ENCODE measurements at regions not wholly inside any gene's neighbourhood (a gene's known extent, or its start where the extent isn't known, plus 50 kb on each side); places are given as distances from the start of the nearest gene placed in this dataset.

DNA sequence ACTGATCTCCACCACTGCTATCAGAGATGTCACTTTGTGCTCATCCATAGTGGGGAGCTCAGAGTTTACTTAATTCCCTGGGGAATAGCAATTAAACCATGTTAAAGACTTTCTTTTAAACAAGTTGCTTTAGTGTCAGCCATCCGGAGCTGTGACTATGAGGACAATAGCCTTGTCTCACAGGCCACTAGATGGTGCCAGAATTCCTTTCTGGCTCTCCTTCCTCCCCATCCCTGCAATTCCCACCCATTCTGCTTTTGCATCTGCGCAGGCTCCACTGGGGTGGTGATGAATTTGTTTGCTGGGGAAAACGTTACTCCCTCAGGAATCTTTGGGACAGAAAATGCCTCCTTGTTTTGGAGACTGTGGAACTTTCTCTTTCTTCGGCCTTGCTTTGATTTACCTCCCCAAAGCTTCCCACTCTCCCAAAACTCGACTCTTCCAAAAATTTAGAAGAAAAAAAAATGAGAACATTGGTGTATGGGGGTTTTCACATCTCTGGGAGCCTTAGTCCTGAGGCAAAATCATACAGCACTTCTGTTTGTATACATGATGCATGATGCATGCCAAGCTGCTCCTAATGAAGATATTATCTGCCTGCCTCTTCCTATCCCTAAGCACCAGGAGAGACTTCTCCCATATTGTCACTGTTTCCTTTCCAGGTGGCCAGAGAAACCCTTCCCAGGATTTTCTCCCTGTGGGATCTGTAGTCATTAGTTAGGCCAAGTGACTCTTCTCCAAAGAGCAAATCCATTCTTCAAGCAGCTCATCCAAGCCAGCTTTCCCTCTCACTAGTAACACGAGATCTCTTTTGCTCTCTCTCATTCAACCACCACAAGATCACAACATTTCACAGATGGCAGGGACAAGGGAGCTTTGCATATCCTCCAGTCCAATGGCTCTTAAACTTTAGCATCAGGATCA, 466.1 kb downstream of the TLR4 start:
- Histone ChIP-seq H3K4me1 (ENCODE audit: control insufficient read depth in 2 of 3, insufficient read depth in 2 of 3, low read depth in 1 of 3, low read length in 3 of 3) (no peaks in the 10 kb centered on the region), H3K9me3 (ENCODE audit: control insufficient read depth in 2 of 3, insufficient read depth in 1 of 3, low read length in 3 of 3) (no peaks in the 10 kb centered on the region), H3K27me3 (ENCODE audit: control insufficient read depth, insufficient read depth, low read length) (no peaks in the 10 kb centered on the region), H3K9ac (ENCODE audit: low read length in 3 of 3) (no peak overlapping the region), H3K4me3 (ENCODE audit: low read length in 3 of 3) (no peak overlapping the region), H3K36me3 (ENCODE audit: control insufficient read depth in 2 of 3, insufficient read depth in 3 of 3, low read length in 3 of 3) (no peaks in the 10 kb centered on the region), H3K27ac (ENCODE audit: low read depth in 2 of 2, low read length in 2 of 2) (no peak overlapping the region)
- DNase-seq (peak; percentile 29 to 79 (median 56)), FAIRE-seq (no peak)
- TF ChIP-seq, protein P1, sequence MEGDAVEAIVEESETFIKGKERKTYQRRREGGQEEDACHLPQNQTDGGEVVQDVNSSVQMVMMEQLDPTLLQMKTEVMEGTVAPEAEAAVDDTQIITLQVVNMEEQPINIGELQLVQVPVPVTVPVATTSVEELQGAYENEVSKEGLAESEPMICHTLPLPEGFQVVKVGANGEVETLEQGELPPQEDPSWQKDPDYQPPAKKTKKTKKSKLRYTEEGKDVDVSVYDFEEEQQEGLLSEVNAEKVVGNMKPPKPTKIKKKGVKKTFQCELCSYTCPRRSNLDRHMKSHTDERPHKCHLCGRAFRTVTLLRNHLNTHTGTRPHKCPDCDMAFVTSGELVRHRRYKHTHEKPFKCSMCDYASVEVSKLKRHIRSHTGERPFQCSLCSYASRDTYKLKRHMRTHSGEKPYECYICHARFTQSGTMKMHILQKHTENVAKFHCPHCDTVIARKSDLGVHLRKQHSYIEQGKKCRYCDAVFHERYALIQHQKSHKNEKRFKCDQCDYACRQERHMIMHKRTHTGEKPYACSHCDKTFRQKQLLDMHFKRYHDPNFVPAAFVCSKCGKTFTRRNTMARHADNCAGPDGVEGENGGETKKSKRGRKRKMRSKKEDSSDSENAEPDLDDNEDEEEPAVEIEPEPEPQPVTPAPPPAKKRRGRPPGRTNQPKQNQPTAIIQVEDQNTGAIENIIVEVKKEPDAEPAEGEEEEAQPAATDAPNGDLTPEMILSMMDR (IDR thresholded peaks at IDR 0.05; ENCODE audit: borderline replicate concordance, extremely low read depth, insufficient read depth), result no peak
- intact Hi-C loops (cut with DNase I), result no loop called here

DNA sequence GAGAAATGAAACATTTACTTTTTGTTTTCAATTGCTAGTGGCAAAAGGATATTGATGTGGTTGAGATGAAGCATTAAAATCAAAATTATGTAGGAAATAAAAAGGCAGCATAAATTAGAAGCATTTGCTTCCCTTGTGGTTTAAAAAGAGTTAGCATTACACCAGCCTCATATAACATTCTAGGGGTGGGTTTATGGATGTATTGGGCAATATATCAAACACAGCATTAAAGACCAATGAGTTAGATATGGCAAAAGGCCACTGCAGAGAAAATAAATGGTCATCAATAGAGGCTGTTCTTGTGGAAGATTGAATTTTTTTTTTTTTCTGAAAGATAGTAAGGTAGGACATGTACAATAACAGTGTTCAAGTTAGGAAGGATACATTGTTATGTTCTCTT, 473.0 kb downstream of the TLR4 start:
- H3K9me3 ChIP-seq (ENCODE audit: control insufficient read depth in 2 of 3, insufficient read depth in 1 of 3, low read length in 3 of 3), result no peaks in the 10 kb centered on the region
- TF ChIP-seq, protein P1 (IDR thresholded peaks at IDR 0.05; ENCODE audit: borderline replicate concordance, extremely low read depth, insufficient read depth), result no peak

DNA sequence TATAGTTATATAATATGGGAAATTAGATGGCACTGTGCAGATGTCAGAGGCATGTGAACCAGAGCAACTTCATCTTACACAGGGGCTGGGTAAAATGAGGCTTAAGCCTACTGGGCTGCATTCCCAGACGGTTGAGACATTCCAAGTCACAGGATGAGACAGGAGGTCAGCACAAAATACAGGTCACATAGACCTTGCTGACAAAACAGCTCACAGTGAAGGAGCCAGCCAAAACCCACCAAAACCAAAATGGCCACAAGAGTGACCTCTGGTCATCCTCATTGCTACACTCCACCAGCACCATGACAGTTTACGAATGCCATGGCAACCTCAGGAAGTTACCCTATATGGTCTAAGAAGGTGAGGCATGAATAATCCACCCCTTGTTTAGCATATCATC, 479.4 kb downstream of the TLR4 start:
- no peak overlapping the region for H3K4me3 ChIP-seq (ENCODE audit: low read length in 3 of 3)
- no peak overlapping the region for H3K9ac ChIP-seq (ENCODE audit: low read length in 3 of 3)
- no peak for DNase-seq
- intact Hi-C loops (cut with DNase I), result no loop called here
- H3K27ac ChIP-seq (ENCODE audit: low read depth in 2 of 2, low read length in 2 of 2), result no peak overlapping the region
- FAIRE-seq, result no peak
- no peaks in the 10 kb centered on the region for H3K4me1 ChIP-seq (ENCODE audit: control insufficient read depth in 2 of 3, insufficient read depth in 2 of 3, low read depth in 1 of 3, low read length in 3 of 3)
- no peaks in the 10 kb centered on the region for H3K36me3 ChIP-seq (ENCODE audit: control insufficient read depth in 2 of 3, insufficient read depth in 3 of 3, low read length in 3 of 3)
- no peaks in the 10 kb centered on the region for H3K27me3 ChIP-seq (ENCODE audit: control insufficient read depth, insufficient read depth, low read length)
- H3K9me3 ChIP-seq (ENCODE audit: control insufficient read depth in 2 of 3, insufficient read depth in 1 of 3, low read length in 3 of 3), result no peaks in the 10 kb centered on the region
- TF ChIP-seq, protein P1 (IDR thresholded peaks at IDR 0.05; ENCODE audit: borderline replicate concordance, extremely low read depth, insufficient read depth), result no peak

More for the DNA sequence above, 473.0 kb downstream of the TLR4 start:
- Histone ChIP-seq H3K9ac (ENCODE audit: low read length in 3 of 3) (no peak overlapping the region), H3K4me1 (ENCODE audit: control insufficient read depth in 2 of 3, insufficient read depth in 2 of 3, low read depth in 1 of 3, low read length in 3 of 3) (no peaks in the 10 kb centered on the region), H3K27me3 (ENCODE audit: control insufficient read depth, insufficient read depth, low read length) (no peaks in the 10 kb centered on the region), H3K36me3 (ENCODE audit: control insufficient read depth in 2 of 3, insufficient read depth in 3 of 3, low read length in 3 of 3) (no peaks in the 10 kb centered on the region), H3K4me3 (ENCODE audit: low read length in 3 of 3) (no peak overlapping the region), H3K27ac (ENCODE audit: low read depth in 2 of 2, low read length in 2 of 2) (no peak overlapping the region)
- intact Hi-C loops (cut with DNase I), result no loop called here
- DNase-seq (no peak), FAIRE-seq (no peak)
